HepG2 (cell line): ENCODE measurements at regions not wholly inside any gene's neighbourhood (a gene's known extent, or its start where the extent isn't known, plus 50 kb on each side); places are given as distances from the start of the nearest gene placed in this dataset.

Source experiments
- ATAC-seq: fragments of 200-7000 bp; cut with Tn5 transposase; 3 replicates; pipeline ENCODE4 v1.9.1; 2020; ENCODE audit warnings: mild to moderate bottlenecking, moderate library complexity
- BruUV-seq: library from RNA; stranded (reverse); fragments of 400-500 nt; replicated peaks from 2 replicates; lab custom pipeline; 2021; lab: Mats Ljungman, UMichigan
- CTCF ChIA-PET: fragments of 300-600 bp; formaldehyde crosslinking; extraction: SDS; loops from one replicate; lab custom pipeline; 2021; ENCODE audit warnings: low total read pairs, inconsistent platforms, low intra/inter-chr PET ratio; lab: Yijun Ruan, JAX
- POLR2A ChIA-PET: fragments of 350-600 bp; sonication (Branson Sonifier 250); formaldehyde crosslinking; loops from one replicate; lab custom pipeline; 2020; ENCODE audit warnings: antibody characterized with exemption, inconsistent platforms; lab: Yijun Ruan, JAX
- DNase-seq: peaks from one replicate; pipeline ENCODE4 v3.0.0-alpha.2; 2015; ENCODE audit warnings: low spot score
- FAIRE-seq: peaks from 3 replicates; lab custom pipeline; 2011; peaks lifted over from hg19 to GRCh38; lab: Jason Lieb, UNC
- H2AFZ ChIP-seq: one replicate; pipeline ENCODE4 v1.6.1; 2011; ENCODE audit warnings: low read length, inconsistent platforms
- H3K27ac ChIP-seq: fragments of 300-600 bp; 3 replicates; pipeline ENCODE4 v1.8.0; 2011; ENCODE audit warnings: mixed run types, mild to moderate bottlenecking, mixed read lengths, low read length, inconsistent platforms; ENCODE audit not compliant: insufficient read depth; ENCODE audit errors: extremely low read length
- H3K27me3 ChIP-seq, 2 experiments: fragments of 200-600 bp in 1 of 2; 2 replicates in 1 of 2; 3 replicates in 1 of 2; pipeline versions ENCODE4 v1.6.0 to v1.8.0; 2011; ENCODE audit warnings: low read length in 2 of 2, mild to moderate bottlenecking in 2 of 2, moderate library complexity in 2 of 2, inconsistent platforms in 1 of 2; ENCODE audit not compliant: insufficient read depth in 2 of 2, control insufficient read depth in 1 of 2
- H3K36me3 ChIP-seq, 2 experiments: fragments of 200-600 bp in 1 of 2; replicated peaks in 1 of 2; 2 replicates in 1 of 2; 3 replicates in 1 of 2; pipeline versions ENCODE4 v1.5.1 to v1.8.0; 2011; ENCODE audit warnings: low read length in 2 of 2, inconsistent platforms in 1 of 2; ENCODE audit not compliant: insufficient read depth in 2 of 2, control insufficient read depth in 1 of 2
- H3K4me1 ChIP-seq: 2 replicates; pipeline ENCODE4 v1.5.1; 2012; ENCODE audit warnings: low read length, inconsistent platforms; ENCODE audit not compliant: insufficient read depth
- H3K4me2 ChIP-seq: 2 replicates; pipeline ENCODE4 v1.6.0; 2011; ENCODE audit warnings: low read depth, low read length, inconsistent platforms
- H3K4me3 ChIP-seq, 3 experiments: fragments of 200-600 bp in 1 of 3; sonication (generic), shearing (Covaris generic) in 1 of 3; replicated peaks in 1 of 3; 2 replicates each; pipeline ENCODE4 v1.5.1; 2011 to 2016; ENCODE audit warnings: low read length in 3 of 3, inconsistent platforms in 2 of 3, low read depth in 2 of 3, mild to moderate bottlenecking in 2 of 3, control low read depth in 1 of 3, mixed read lengths in 1 of 3; ENCODE audit not compliant: insufficient read depth in 1 of 3
- H3K79me2 ChIP-seq: one replicate; pipeline ENCODE4 v1.6.1; 2011; ENCODE audit warnings: low read length, inconsistent platforms; ENCODE audit not compliant: insufficient read depth
- H3K9ac ChIP-seq: 2 replicates; pipeline ENCODE4 v1.6.0; 2011; ENCODE audit warnings: mild to moderate bottlenecking, low read depth, low read length, inconsistent platforms; ENCODE audit not compliant: insufficient read depth
- H3K9me3 ChIP-seq: 2 replicates; pipeline ENCODE4 v1.5.1; 2012; ENCODE audit warnings: mild to moderate bottlenecking, low read length
- H4K20me1 ChIP-seq: 2 replicates; pipeline ENCODE4 v1.6.0; 2011; ENCODE audit warnings: inconsistent platforms, mild to moderate bottlenecking, low read length, moderate library complexity; ENCODE audit not compliant: insufficient read depth
- KAT2B ChIP-seq: fragments of 150-350 bp; IDR thresholded peaks from 2 replicates; pipeline ENCODE4 v1.6.1; 2014; ENCODE audit warnings: low read depth, low read length, borderline replicate concordance
- KDM1A ChIP-seq: IDR thresholded peaks from 2 replicates; pipeline ENCODE4 v1.6.1; 2016; ENCODE audit warnings: missing compliant biosample characterization
- KLF11 ChIP-seq: IDR thresholded peaks from 2 replicates; pipeline ENCODE4 v1.6.1; 2016; ENCODE audit warnings: missing compliant biosample characterization
- KLF12 ChIP-seq: sonication (generic); formaldehyde crosslinking; IDR thresholded peaks from 2 replicates; pipeline ENCODE4 v1.4.0; 2020; ENCODE audit warnings: missing genetic modification reagents, borderline replicate concordance
- KMT2A ChIP-seq: sonication (generic); formaldehyde crosslinking; IDR thresholded peaks from 2 replicates; pipeline ENCODE4 v1.4.0; 2020; ENCODE audit warnings: missing genetic modification reagents
- POGZ ChIP-seq: sonication (generic); formaldehyde crosslinking; IDR thresholded peaks from 2 replicates; pipeline ENCODE4 v1.4.0; 2020; ENCODE audit warnings: mild to moderate bottlenecking, missing genetic modification reagents
- PRDM10 ChIP-seq: sonication (generic); formaldehyde crosslinking; IDR thresholded peaks from 2 replicates; pipeline ENCODE4 v1.4.0; 2020; ENCODE audit warnings: low read depth, missing genetic modification reagents
- SIX1 ChIP-seq: sonication (generic); formaldehyde crosslinking; IDR thresholded peaks from 2 replicates; pipeline ENCODE4 v1.4.0; 2020; ENCODE audit warnings: missing genetic modification reagents, borderline replicate concordance
- THRA ChIP-seq: sonication (generic); formaldehyde crosslinking; IDR thresholded peaks from 2 replicates; pipeline ENCODE4 v1.4.0; 2020; ENCODE audit warnings: missing genetic modification reagents, borderline replicate concordance
- ZBTB7A ChIP-seq: sonication (generic); formaldehyde crosslinking; IDR thresholded peaks from 2 replicates; pipeline ENCODE4 v1.8.0; 2022; ENCODE audit warnings: mild to moderate bottlenecking, missing genetic modification reagents
- ZNF225 ChIP-seq: sonication (generic); formaldehyde crosslinking; IDR thresholded peaks from 2 replicates; pipeline ENCODE4 v1.4.0; 2020; ENCODE audit warnings: mild to moderate bottlenecking, missing genetic modification reagents
- ZNF841 ChIP-seq: sonication (generic); formaldehyde crosslinking; IDR thresholded peaks from 2 replicates; pipeline ENCODE4 v1.8.1; 2023; ENCODE audit warnings: missing genetic modification reagents, borderline replicate concordance
- WGBS: methylation state at CpG from one replicate; pipeline ENCODE4 v1.1.6; 2017; ENCODE audit warnings: low lambda C conversion rate; 5-methylcytosine and 5-hydroxymethylcytosine counted together
- in situ Hi-C: cut with HindIII; loops from 2 replicates; pipeline ENCODE4 v1.10.0; 2017; ENCODE audit warnings: low pct_unique_long_range_greater_than_20kb; ENCODE audit not compliant: extremely low pct_ligation_motif_present
- intact Hi-C: fragments of 100-400 bp; cut with micrococcal nuclease; formaldehyde crosslinking; loops from one replicate; pipeline ENCODE4 v1.10.0; 2022; ENCODE audit not compliant: unreplicated experiment

- peaks cover 2 to 11% of the 10 kb centered on the region in 2 experiments; a peak in 3 of 5 replicates for H3K27me3 ChIP-seq
- no peak overlapping the region for H3K4me3 ChIP-seq
- ATAC-seq = no peak
- H2AFZ ChIP-seq = no peak overlapping the region
- no peaks in the 10 kb centered on the region for H3K79me2 ChIP-seq
- H3K4me2 ChIP-seq = no peak overlapping the region
- no peaks in the 10 kb centered on the region for H3K36me3 ChIP-seq
- in situ Hi-C loops = loop anchor here (5.0 kb wide), 2 partner anchors 290 to 300 kb away; no protein-coding TSS in a partner anchor
- FAIRE-seq = no peak
- intact Hi-C loops = loop anchor here (10.0 kb wide), 1 partner anchor 378 kb away; a partner anchor contains a TSS
- H3K27ac ChIP-seq = no peak overlapping the region
- CTCF ChIA-PET = no interaction called here
- DNase-seq = no peak
- H3K9me3 ChIP-seq = no peaks in the 10 kb centered on the region
- BruUV-seq = no TSS peak
- POLR2A ChIA-PET = no interaction called here
- no peak overlapping the region for H3K9ac ChIP-seq
- H3K4me1 ChIP-seq = no peaks in the 10 kb centered on the region
- 15% methylated on average over 6 of the region's 6 CpGs for WGBS
- no peaks in the 10 kb centered on the region for H4K20me1 ChIP-seq
- TF ChIP-seq KMT2A (CRISPR knock-in tag) (no peak), PRDM10 (CRISPR knock-in tag) (no peak), POGZ (CRISPR knock-in tag) (no peak), SIX1 (no peak), KDM1A (CRISPR knock-in tag) (no peak), THRA (CRISPR knock-in tag) (no peak), ZBTB7A (CRISPR knock-in tag) (no peak), KAT2B (no peak), ZNF225 (no peak), KLF12 (CRISPR knock-in tag) (no peak), ZNF841 (CRISPR knock-in tag) (no peak), KLF11 (CRISPR knock-in tag) (no peak)
- TF ChIP-seq, all 625 proteins: peak for 0
Measured at GRCh38 chr7:25562673-25563182, 334.4 kb upstream of the NPVF start.
